A673 (cell line): ENCODE measurements at regions not wholly inside any gene's neighbourhood (a gene's known extent, or its start where the extent isn't known, plus 50 kb on each side); places are given as distances from the start of the nearest gene placed in this dataset.

ENCODE experiments used
- BruUV-seq: library from RNA; stranded (reverse); fragments of 400-500 nt; replicated peaks from 2 replicates; lab custom pipeline; 2021; lab: Mats Ljungman, UMichigan
- CTCF ChIA-PET: fragments of 300-600 bp; sonication (Branson Sonifier 250); formaldehyde crosslinking; loops from one replicate; lab custom pipeline; 2022; ENCODE audit warnings: antibody characterized with exemption; lab: Charles Lee
- POLR2A ChIA-PET: fragments of 300-600 bp; sonication (Branson Sonifier 250); formaldehyde crosslinking; loops from one replicate; lab custom pipeline; 2022; ENCODE audit warnings: antibody characterized with exemption; ENCODE audit not compliant: low non-redundant PET; lab: Charles Lee
- DNase-seq: peaks from one replicate; pipeline ENCODE4 v3.0.0-alpha.2; 2015; ENCODE audit warnings: low spot score
- H3K27ac ChIP-seq: fragments of 200-600 bp; sonication (generic); 2 replicates; pipeline ENCODE4 v1.5.1; 2016; ENCODE audit warnings: mixed run types, low read depth, mild to moderate bottlenecking, mixed read lengths, antibody characterized with exemption, low read length; ENCODE audit not compliant: poor library complexity, severe bottlenecking
- H3K27me3 ChIP-seq: fragments of 200-600 bp; sonication (generic); replicated peaks from 2 replicates; pipeline ENCODE4 v1.6.1; 2017; ENCODE audit warnings: mixed run types, low read depth, mild to moderate bottlenecking, mixed read lengths, antibody characterized with exemption, low read length; ENCODE audit not compliant: insufficient read depth, poor library complexity
- H3K36me3 ChIP-seq: fragments of 200-600 bp; sonication (generic); 2 replicates; pipeline ENCODE4 v1.6.1; 2016; ENCODE audit warnings: mixed run types, mild to moderate bottlenecking, mixed read lengths, antibody characterized with exemption, low read length; ENCODE audit not compliant: insufficient read depth, poor library complexity, severe bottlenecking
- H3K4me1 ChIP-seq: fragments of 200-600 bp; sonication (generic); 2 replicates; pipeline ENCODE4 v1.6.1; 2017; ENCODE audit warnings: mixed run types, mild to moderate bottlenecking, mixed read lengths, antibody characterized with exemption, low read length; ENCODE audit not compliant: insufficient read depth, poor library complexity, severe bottlenecking
- H3K4me3 ChIP-seq: fragments of 200-600 bp; sonication (generic); 2 replicates; pipeline ENCODE4 v1.5.1; 2016; ENCODE audit warnings: low read depth, mixed run types, mild to moderate bottlenecking, mixed read lengths, low read length; ENCODE audit not compliant: poor library complexity, severe bottlenecking
- H3K9me3 ChIP-seq: fragments of 200-600 bp; sonication (generic); 2 replicates; pipeline ENCODE4 v1.6.1; 2016; ENCODE audit warnings: mixed run types, low read depth, mild to moderate bottlenecking, mixed read lengths, antibody characterized with exemption, low read length; ENCODE audit not compliant: poor library complexity, severe bottlenecking
- EZH2 ChIP-seq: fragments of 200-600 bp; sonication (generic); IDR thresholded peaks from 2 replicates; pipeline ENCODE4 v1.6.1; 2017; ENCODE audit warnings: borderline replicate concordance, low read depth, mild to moderate bottlenecking, mixed read lengths, antibody characterized with exemption, low read length; ENCODE audit not compliant: poor library complexity, severe bottlenecking
- intact Hi-C: fragments of 100-400 bp; cut with micrococcal nuclease; formaldehyde crosslinking; loops from one replicate; pipeline ENCODE4 v1.10.0; 2022; ENCODE audit not compliant: unreplicated experiment
- TF ChIP-seq, protein P1 (sequence below): fragments of 300-800, 200-600 bp; sonication (generic); conservative IDR thresholded peaks from 2 replicates; pipeline ENCODE4 v1.5.1; 2017; ENCODE audit warnings: low read depth, mild to moderate bottlenecking, antibody characterized with exemption, low read length, moderate library complexity, mixed read lengths

DNA sequence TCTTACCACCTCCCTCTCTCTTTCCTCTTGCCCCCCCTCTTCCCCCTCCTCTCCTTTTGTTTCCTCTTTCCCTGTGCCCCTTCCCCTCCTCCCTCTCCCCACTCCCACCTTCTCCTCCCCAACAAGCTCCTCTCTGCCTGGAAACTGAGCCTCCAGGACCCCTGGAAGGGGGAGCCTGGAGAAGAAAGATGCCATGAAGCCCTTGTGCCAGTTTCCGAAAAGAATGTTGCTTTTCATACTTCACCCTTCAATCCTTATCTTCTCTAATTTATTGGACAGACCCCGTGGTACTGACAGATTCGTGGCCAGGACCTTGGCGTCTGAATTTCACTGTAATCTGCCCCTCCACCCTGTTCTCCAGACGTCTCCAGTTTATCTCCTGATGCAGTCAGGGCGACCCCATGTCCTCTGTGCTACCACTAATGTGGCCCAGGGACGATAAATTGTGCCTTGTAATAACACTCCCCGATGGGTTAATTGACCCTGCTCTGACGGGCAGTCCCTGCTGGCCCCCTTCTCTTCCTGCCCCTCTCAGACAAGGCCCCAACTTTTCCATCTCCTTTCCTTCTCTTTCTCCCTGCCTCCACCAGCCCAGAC is 138.4 kb upstream of the GSE1 start:
- Histone ChIP-seq H3K9me3 (no peaks in the 10 kb centered on the region), H3K4me1 (no peaks in the 10 kb centered on the region), H3K27me3 (no peaks in the 10 kb centered on the region), H3K36me3 (no peaks in the 10 kb centered on the region), H3K4me3 (no peak overlapping the region), H3K27ac (no peak overlapping the region)
- BruUV-seq: no TSS peak
- no peak for TF ChIP-seq EZH2
- TF ChIP-seq, protein P1, sequence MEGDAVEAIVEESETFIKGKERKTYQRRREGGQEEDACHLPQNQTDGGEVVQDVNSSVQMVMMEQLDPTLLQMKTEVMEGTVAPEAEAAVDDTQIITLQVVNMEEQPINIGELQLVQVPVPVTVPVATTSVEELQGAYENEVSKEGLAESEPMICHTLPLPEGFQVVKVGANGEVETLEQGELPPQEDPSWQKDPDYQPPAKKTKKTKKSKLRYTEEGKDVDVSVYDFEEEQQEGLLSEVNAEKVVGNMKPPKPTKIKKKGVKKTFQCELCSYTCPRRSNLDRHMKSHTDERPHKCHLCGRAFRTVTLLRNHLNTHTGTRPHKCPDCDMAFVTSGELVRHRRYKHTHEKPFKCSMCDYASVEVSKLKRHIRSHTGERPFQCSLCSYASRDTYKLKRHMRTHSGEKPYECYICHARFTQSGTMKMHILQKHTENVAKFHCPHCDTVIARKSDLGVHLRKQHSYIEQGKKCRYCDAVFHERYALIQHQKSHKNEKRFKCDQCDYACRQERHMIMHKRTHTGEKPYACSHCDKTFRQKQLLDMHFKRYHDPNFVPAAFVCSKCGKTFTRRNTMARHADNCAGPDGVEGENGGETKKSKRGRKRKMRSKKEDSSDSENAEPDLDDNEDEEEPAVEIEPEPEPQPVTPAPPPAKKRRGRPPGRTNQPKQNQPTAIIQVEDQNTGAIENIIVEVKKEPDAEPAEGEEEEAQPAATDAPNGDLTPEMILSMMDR: no peak
- no peak for DNase-seq
- POLR2A ChIA-PET: no interaction called here
- intact Hi-C loops: no loop called here
- CTCF ChIA-PET: no interaction called here

DNA sequence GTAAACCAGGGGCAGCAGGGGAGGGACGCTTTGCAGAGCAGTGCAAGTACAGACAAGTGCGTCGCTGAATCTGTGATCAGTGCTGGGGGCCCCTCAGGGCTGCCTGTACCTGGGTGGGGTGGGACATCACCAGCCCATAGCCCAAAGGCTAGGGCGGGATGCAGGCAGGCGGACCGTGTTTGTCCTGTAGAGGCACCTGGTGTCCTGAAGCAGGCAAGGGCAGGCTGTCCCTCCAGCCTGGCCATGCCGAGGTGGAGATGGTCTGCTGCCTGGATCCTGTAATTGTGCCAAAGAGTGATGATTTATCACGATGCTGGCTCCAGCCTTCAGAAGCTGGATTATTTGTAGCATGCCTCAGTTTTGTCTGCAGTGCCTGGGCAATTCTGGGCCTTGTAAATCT is 137.9 kb upstream of the GSE1 start:
- Histone ChIP-seq H3K4me3 (no peak overlapping the region), H3K9me3 (no peaks in the 10 kb centered on the region), H3K27me3 (no peaks in the 10 kb centered on the region), H3K27ac (no peak overlapping the region), H3K36me3 (no peaks in the 10 kb centered on the region), H3K4me1 (no peaks in the 10 kb centered on the region)
- no TSS peak for BruUV-seq
- POLR2A ChIA-PET: no interaction called here
- CTCF ChIA-PET: no interaction called here
- intact Hi-C loops: no loop called here
- TF ChIP-seq, protein P1: no peak
- no peak for TF ChIP-seq EZH2
- no peak for DNase-seq

- POLR2A ChIA-PET: no interaction called here
- no peak for TF ChIP-seq EZH2
- TF ChIP-seq, protein P1: no peak
- Histone ChIP-seq H3K4me3 (no peak overlapping the region), H3K27me3 (no peaks in the 10 kb centered on the region), H3K36me3 (no peaks in the 10 kb centered on the region), H3K27ac (no peak overlapping the region), H3K4me1 (peaks cover 5% of the 10 kb centered on the region), H3K9me3 (no peaks in the 10 kb centered on the region)
- no peak for DNase-seq
- CTCF ChIA-PET: interaction anchor here (0.7 kb wide), 1 partner anchor 160 kb away, joined by 4 read pairs; no protein-coding TSS in a partner anchor
- BruUV-seq: no TSS peak
- intact Hi-C loops: no loop called here
Observed at GRCh38 chr16:85475691-85476300, 137.3 kb upstream of the GSE1 start.
